H9 (cell line): ENCODE measurements at regions not wholly inside any gene's neighbourhood (a gene's known extent, or its start where the extent isn't known, plus 50 kb on each side); places are given as distances from the start of the nearest gene placed in this dataset.

ENCODE experiments used
- DNase-seq: peaks from one replicate; pipeline ENCODE4 v3.0.0-alpha.2; 2017
- H2AFZ ChIP-seq: one replicate; pipeline ENCODE4 v1.6.1; 2013; ENCODE audit warnings: mild to moderate bottlenecking, low read length, control low read depth, moderate library complexity
- H2AK5ac ChIP-seq: 2 replicates; pipeline ENCODE4 v1.6.1; 2013; ENCODE audit warnings: low read length, control low read depth, mixed read lengths; ENCODE audit not compliant: insufficient read length
- H2BK120ac ChIP-seq: one replicate; pipeline ENCODE4 v1.6.1; 2013; ENCODE audit warnings: low read depth, mild to moderate bottlenecking, low read length, control low read depth, inconsistent platforms; ENCODE audit not compliant: poor library complexity, severe bottlenecking
- H2BK12ac ChIP-seq: 2 replicates; pipeline ENCODE4 v1.6.1; 2013; ENCODE audit warnings: low read length, control low read depth, mixed read lengths, low read depth; ENCODE audit not compliant: insufficient read length
- H2BK15ac ChIP-seq: 2 replicates; pipeline ENCODE4 v1.6.1; 2013; ENCODE audit warnings: low read depth, low read length, control low read depth
- H2BK20ac ChIP-seq: one replicate; pipeline ENCODE4 v1.6.1; 2013; ENCODE audit warnings: low read depth, mild to moderate bottlenecking, low read length, control low read depth, inconsistent platforms; ENCODE audit not compliant: poor library complexity, severe bottlenecking
- H2BK5ac ChIP-seq: 2 replicates; pipeline ENCODE4 v1.6.1; 2013; ENCODE audit warnings: low read length, control low read depth, mixed read lengths; ENCODE audit not compliant: insufficient read length
- H3K14ac ChIP-seq: 2 replicates; pipeline ENCODE4 v1.6.1; 2013; ENCODE audit warnings: low read length, control low read depth; ENCODE audit not compliant: insufficient read depth
- H3K18ac ChIP-seq: 2 replicates; pipeline ENCODE4 v1.6.1; 2013; ENCODE audit warnings: low read depth, mild to moderate bottlenecking, mixed read lengths, low read length, control low read depth; ENCODE audit not compliant: insufficient read length
- H3K23ac ChIP-seq: 2 replicates; pipeline ENCODE4 v1.6.1; 2013; ENCODE audit warnings: low read length, control low read depth, mixed read lengths, low read depth; ENCODE audit not compliant: insufficient read length
- H3K23me2 ChIP-seq: 2 replicates; pipeline ENCODE4 v1.6.1; 2013; ENCODE audit warnings: low read depth, mild to moderate bottlenecking, mixed read lengths, low read length, control low read depth; ENCODE audit not compliant: insufficient read length, poor library complexity, severe bottlenecking
- H3K27ac ChIP-seq: 2 replicates; pipeline ENCODE4 v1.5.1; 2013; ENCODE audit warnings: low read length, control low read depth, mixed read lengths, low read depth; ENCODE audit not compliant: insufficient read length
- H3K27me3 ChIP-seq: 2 replicates; pipeline ENCODE4 v1.6.1; 2013; ENCODE audit warnings: low read length, control low read depth, inconsistent platforms; ENCODE audit not compliant: insufficient read depth
- H3K4ac ChIP-seq: 2 replicates; pipeline ENCODE4 v1.6.1; 2013; ENCODE audit warnings: low read depth, mild to moderate bottlenecking, control low read depth, inconsistent platforms, low read length, moderate library complexity
- H3K4me1 ChIP-seq: 2 replicates; pipeline ENCODE4 v1.6.1; 2013; ENCODE audit warnings: low read length, control low read depth, inconsistent platforms; ENCODE audit not compliant: insufficient read depth
- H3K4me2 ChIP-seq: 2 replicates; pipeline ENCODE4 v1.6.1; 2013; ENCODE audit warnings: low read length, control low read depth, mixed read lengths; ENCODE audit not compliant: insufficient read length, insufficient read depth
- H3K56ac ChIP-seq: 2 replicates; pipeline ENCODE4 v1.6.1; 2013; ENCODE audit warnings: low read depth, mild to moderate bottlenecking, mixed read lengths, low read length, control low read depth; ENCODE audit not compliant: insufficient read length
- H3K79me1 ChIP-seq: 2 replicates; pipeline ENCODE4 v1.6.1; 2013; ENCODE audit warnings: low read depth, mild to moderate bottlenecking, moderate library complexity, low read length, control low read depth, inconsistent platforms; ENCODE audit not compliant: insufficient read depth, poor library complexity, severe bottlenecking
- H3K79me2 ChIP-seq: 2 replicates; pipeline ENCODE4 v1.6.1; 2013; ENCODE audit warnings: low read length, control low read depth, inconsistent platforms; ENCODE audit not compliant: insufficient read depth
- H3K9ac ChIP-seq: 2 replicates; pipeline ENCODE4 v1.6.1; 2013; ENCODE audit warnings: low read length, control low read depth, mixed read lengths; ENCODE audit not compliant: insufficient read length; ENCODE audit errors: extremely low read depth
- H3K9me3 ChIP-seq: one replicate; pipeline ENCODE4 v1.6.1; 2013; ENCODE audit warnings: low read depth, low read length, inconsistent platforms; ENCODE audit not compliant: control insufficient read depth
- H3T11ph ChIP-seq: one replicate; pipeline ENCODE4 v1.6.1; 2013; ENCODE audit warnings: mild to moderate bottlenecking, low read length, control low read depth, inconsistent platforms
- H4K20me1 ChIP-seq: one replicate; pipeline ENCODE4 v1.6.1; 2013; ENCODE audit not compliant: control insufficient read depth, insufficient read length, insufficient read depth
- H4K5ac ChIP-seq: 2 replicates; pipeline ENCODE4 v1.6.1; 2013; ENCODE audit warnings: low read depth, mild to moderate bottlenecking, mixed read lengths, low read length, control low read depth; ENCODE audit not compliant: insufficient read length
- H4K8ac ChIP-seq: replicated peaks from 2 replicates; pipeline ENCODE4 v1.6.1; 2013; ENCODE audit warnings: low read length, control low read depth, mixed read lengths, low read depth; ENCODE audit not compliant: insufficient read length
- H4K91ac ChIP-seq: 2 replicates; pipeline ENCODE4 v1.6.1; 2013; ENCODE audit warnings: low read depth, mild to moderate bottlenecking, moderate library complexity, mixed read lengths, low read length, control low read depth; ENCODE audit not compliant: insufficient read length
- H3K27ac Mint-ChIP-seq, 3 experiments: 2 replicates in 2 of 3; 3 replicates in 1 of 3; pipeline ENCODE4 v1.8.0; 2020 to 2021; ENCODE audit warnings: mixed read lengths in 3 of 3, mild to moderate bottlenecking in 1 of 3, moderate library complexity in 1 of 3
- H3K27me3 Mint-ChIP-seq: 2 replicates; pipeline ENCODE4 v1.8.0; 2021; ENCODE audit warnings: low read depth, mild to moderate bottlenecking, moderate library complexity, mixed read lengths
- H3K36me3 Mint-ChIP-seq, 3 experiments: 2 replicates in 2 of 3; 3 replicates in 1 of 3; pipeline ENCODE4 v1.8.0; 2020 to 2021; ENCODE audit warnings: low read depth in 3 of 3, mixed read lengths in 3 of 3; ENCODE audit not compliant: insufficient read depth in 1 of 3
- H3K4me1 Mint-ChIP-seq, 2 experiments: 2 replicates each; pipeline ENCODE4 v1.8.0; 2020; ENCODE audit warnings: mixed read lengths in 2 of 2
- H3K4me3 Mint-ChIP-seq, 2 experiments: 2 replicates in 1 of 2; 3 replicates in 1 of 2; pipeline ENCODE4 v1.8.0; 2020 to 2021; ENCODE audit warnings: mild to moderate bottlenecking in 2 of 2, mixed read lengths in 2 of 2, moderate library complexity in 1 of 2
- H3K9me3 Mint-ChIP-seq, 2 experiments: 2 replicates in 1 of 2; 3 replicates in 1 of 2; pipeline ENCODE4 v1.8.0; 2020; ENCODE audit warnings: mild to moderate bottlenecking in 2 of 2, mixed read lengths in 2 of 2, moderate library complexity in 1 of 2
- CTCF ChIP-seq: fragments of 200-600 bp; sonication (generic); conservative IDR thresholded peaks from 3 replicates; pipeline ENCODE4 v1.8.0; 2021; ENCODE audit warnings: antibody characterized with exemption, mild to moderate bottlenecking
- WGBS: extraction: QIAGEN DNeasy Blood & Tissue Kit; methylation state at CpG from one replicate; pipeline ENCODE4 v1.1.7; 2013; ENCODE audit warnings: missing lambda C conversion rate, low lambda C conversion rate, mixed read lengths; ENCODE audit not compliant: insufficient read length; ENCODE audit errors: extremely low coverage; 5-methylcytosine and 5-hydroxymethylcytosine counted together

- Histone ChIP-seq H4K5ac (no peak overlapping the region), H3K56ac (no peak overlapping the region), H3K23ac (no peak overlapping the region), H4K91ac (no peak overlapping the region), H3K4me1 (no peaks in the 10 kb centered on the region; the same call in 1 of the 2 replicates), H3K9me3 (no peaks in the 10 kb centered on the region), H3K23me2 (no peaks in the 10 kb centered on the region), H2AFZ (no peak overlapping the region), H3K4ac (no peak overlapping the region), H2BK5ac (no peak overlapping the region), H4K20me1 (no peaks in the 10 kb centered on the region), H3K18ac (no peak overlapping the region), H3K4me2 (no peak overlapping the region), H3K79me1 (no peaks in the 10 kb centered on the region), H3K27me3 (peaks cover 11% of the 10 kb centered on the region; the same call in 1 of the 2 replicates), H3K79me2 (no peaks in the 10 kb centered on the region), H4K8ac (no peak overlapping the region), H2BK15ac (no peak overlapping the region), H3T11ph (no peak overlapping the region), H2BK20ac (no peak overlapping the region), H3K27ac (no peak overlapping the region), H2AK5ac (peak overlapping the region; percentile 91), H3K9ac (no peak overlapping the region), H2BK120ac (no peak overlapping the region), H2BK12ac (no peak overlapping the region), H3K14ac (no peak overlapping the region)
- Mint-ChIP-seq H3K4me3 (no peak overlapping the region), H3K4me1 (peaks cover 43 to 59% of the 10 kb centered on the region in 2 experiments), H3K9me3 (no peaks in the 10 kb centered on the region; a peak in 2 of 5 replicates), H3K36me3 (peaks cover 0 to 1% (median 0%) of the 10 kb centered on the region in 3 experiments; a peak in 3 of 7 replicates), H3K27me3 (peaks cover 56% of the 10 kb centered on the region), H3K27ac (no peak overlapping the region)
- WGBS: no CpG with 5 or more reads among the region's 5 CpGs
- TF ChIP-seq CTCF: no peak
- no peak for DNase-seq
These were observed 353.9 kb downstream of the SS18 start for GRCh38 chr18:25736516-25736915.
